NB4 (cell line): ENCODE measurements at regions not wholly inside any gene's neighbourhood (a gene's known extent, or its start where the extent isn't known, plus 50 kb on each side); places are given as distances from the start of the nearest gene placed in this dataset.

Experiments used
- POLR2A ChIP-seq: IDR thresholded peaks from 2 replicates; pipeline ENCODE4 v1.6.1; 2011; ENCODE audit warnings: mild to moderate bottlenecking; ENCODE audit not compliant: insufficient read length; ENCODE audit errors: extremely low read depth
- TF ChIP-seq, protein P1 (sequence below): IDR thresholded peaks from one replicate; pipeline ENCODE4 v1.5.1; 2012; ENCODE audit warnings: low read depth, low read length

DNA sequence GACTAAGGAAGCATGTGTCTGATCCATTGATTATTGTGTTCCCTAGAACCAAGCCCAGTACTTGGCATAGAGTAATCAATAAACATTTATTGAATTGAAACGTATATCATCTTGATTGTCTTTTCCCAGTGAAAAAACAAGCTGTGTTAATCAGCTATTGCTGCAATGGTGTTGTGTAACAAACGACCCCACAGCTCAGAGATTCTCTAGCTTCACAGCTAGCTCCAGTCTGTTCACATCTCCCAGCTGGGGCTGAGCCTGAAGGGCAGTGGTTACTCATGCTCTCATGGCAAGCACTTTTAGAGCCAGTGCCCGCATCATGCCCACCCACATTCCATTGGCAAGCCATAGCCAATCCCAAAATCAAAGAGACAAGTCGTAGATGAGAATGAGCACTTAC is 237.4 kb upstream of the RAB4A start:
- no peak for TF ChIP-seq POLR2A
- TF ChIP-seq, protein P1, sequence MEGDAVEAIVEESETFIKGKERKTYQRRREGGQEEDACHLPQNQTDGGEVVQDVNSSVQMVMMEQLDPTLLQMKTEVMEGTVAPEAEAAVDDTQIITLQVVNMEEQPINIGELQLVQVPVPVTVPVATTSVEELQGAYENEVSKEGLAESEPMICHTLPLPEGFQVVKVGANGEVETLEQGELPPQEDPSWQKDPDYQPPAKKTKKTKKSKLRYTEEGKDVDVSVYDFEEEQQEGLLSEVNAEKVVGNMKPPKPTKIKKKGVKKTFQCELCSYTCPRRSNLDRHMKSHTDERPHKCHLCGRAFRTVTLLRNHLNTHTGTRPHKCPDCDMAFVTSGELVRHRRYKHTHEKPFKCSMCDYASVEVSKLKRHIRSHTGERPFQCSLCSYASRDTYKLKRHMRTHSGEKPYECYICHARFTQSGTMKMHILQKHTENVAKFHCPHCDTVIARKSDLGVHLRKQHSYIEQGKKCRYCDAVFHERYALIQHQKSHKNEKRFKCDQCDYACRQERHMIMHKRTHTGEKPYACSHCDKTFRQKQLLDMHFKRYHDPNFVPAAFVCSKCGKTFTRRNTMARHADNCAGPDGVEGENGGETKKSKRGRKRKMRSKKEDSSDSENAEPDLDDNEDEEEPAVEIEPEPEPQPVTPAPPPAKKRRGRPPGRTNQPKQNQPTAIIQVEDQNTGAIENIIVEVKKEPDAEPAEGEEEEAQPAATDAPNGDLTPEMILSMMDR: no peak
